HL-60 (cell line): ENCODE measurements at regions not wholly inside any gene's neighbourhood (a gene's known extent, or its start where the extent isn't known, plus 50 kb on each side); places are given as distances from the start of the nearest gene placed in this dataset.

ENCODE experiments used
- CTCF ChIP-seq: IDR thresholded peaks from one replicate; pipeline ENCODE4 v1.5.1; 2011; ENCODE audit warnings: low read length, control low read depth, inconsistent platforms; ENCODE audit not compliant: insufficient read depth
- POLR2AphosphoS5 ChIP-seq: IDR thresholded peaks from 2 replicates; pipeline ENCODE4 v1.6.1; 2012; ENCODE audit warnings: low read depth

GRCh38 chr2:217356142-217356541 lies 496.3 kb upstream of the TNP1 start:
- TF ChIP-seq CTCF: no peak
- no peak for TF ChIP-seq POLR2AphosphoS5
